ENCODE measurements at regions not wholly inside any gene's neighbourhood (a gene's known extent, or its start where the extent isn't known, plus 50 kb on each side); places are given as distances from the start of the nearest gene placed in this dataset.

DNA sequence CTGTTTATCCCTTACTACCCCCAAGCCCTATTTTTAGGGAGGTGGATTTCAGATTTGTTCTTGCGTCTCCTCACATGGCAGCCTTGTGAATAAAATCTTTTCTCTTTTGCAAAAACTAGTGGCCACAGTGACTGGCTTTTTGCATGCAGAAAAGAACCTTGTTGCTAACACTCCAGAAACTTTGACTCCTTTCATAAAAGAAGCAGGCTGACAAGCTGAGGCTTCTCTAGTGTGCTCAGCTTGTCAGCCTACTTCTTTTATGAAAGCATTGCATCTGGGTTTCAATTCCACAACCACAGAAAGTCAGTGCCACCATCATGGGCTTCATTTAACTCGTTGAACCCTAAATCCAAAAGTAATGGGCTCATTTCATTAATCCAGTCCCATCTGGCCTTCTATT lies 761.0 kb upstream of the COBL start:
- TF ChIP-seq, protein P1, sequence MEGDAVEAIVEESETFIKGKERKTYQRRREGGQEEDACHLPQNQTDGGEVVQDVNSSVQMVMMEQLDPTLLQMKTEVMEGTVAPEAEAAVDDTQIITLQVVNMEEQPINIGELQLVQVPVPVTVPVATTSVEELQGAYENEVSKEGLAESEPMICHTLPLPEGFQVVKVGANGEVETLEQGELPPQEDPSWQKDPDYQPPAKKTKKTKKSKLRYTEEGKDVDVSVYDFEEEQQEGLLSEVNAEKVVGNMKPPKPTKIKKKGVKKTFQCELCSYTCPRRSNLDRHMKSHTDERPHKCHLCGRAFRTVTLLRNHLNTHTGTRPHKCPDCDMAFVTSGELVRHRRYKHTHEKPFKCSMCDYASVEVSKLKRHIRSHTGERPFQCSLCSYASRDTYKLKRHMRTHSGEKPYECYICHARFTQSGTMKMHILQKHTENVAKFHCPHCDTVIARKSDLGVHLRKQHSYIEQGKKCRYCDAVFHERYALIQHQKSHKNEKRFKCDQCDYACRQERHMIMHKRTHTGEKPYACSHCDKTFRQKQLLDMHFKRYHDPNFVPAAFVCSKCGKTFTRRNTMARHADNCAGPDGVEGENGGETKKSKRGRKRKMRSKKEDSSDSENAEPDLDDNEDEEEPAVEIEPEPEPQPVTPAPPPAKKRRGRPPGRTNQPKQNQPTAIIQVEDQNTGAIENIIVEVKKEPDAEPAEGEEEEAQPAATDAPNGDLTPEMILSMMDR (conservative IDR thresholded peaks at IDR 0.05 in 1 of 2, IDR thresholded peaks at IDR 0.05 in 1 of 2; ENCODE audit: extremely low read depth in 1 of 2, insufficient read depth in 1 of 2, low read depth in 1 of 2, low read length in 2 of 2): no peak
- no peak for TF ChIP-seq EZH2 (IDR thresholded peaks at IDR 0.05; ENCODE audit: borderline replicate concordance, low read length)

Measured in mammary epithelial cell (primary cell).